ENCODE measurements at regions not wholly inside any gene's neighbourhood (a gene's known extent, or its start where the extent isn't known, plus 50 kb on each side); places are given as distances from the start of the nearest gene placed in this dataset.

DNA sequence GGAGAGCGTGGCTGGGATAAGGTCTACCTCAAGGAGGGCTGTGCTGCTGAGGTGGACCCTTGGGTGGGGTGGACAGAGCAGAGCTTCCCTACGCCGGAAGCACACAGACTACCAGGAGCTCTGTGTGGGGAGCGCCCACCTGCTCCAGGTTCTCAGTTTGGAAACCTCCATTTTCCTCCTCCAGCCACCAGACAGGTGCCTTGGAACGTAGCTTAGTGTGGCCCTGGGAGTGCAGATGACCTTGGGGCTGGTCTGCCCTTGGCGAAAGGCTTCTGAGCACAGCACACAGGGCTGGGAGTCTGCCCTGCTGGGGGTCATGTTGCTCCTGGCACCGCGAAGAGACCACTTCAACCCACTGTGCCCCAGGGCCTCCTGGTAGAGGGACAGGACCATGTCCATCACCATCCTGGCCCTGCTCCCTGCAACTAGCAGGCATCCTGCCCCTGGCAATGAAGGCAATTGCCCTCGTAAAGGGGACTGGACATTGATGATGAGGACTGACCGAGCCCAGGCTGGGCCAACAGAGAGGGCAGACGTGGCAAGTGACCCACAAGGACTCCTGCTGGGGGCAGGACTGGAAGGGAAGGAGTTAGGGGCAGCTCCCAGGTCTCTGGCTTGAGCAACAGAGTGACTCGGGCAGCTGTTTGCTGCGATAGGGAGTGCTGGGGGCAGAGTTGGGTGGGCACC is 214.7 kb downstream of the CYP26B1 start:
- CTCF ChIA-PET (ENCODE audit: low intra/inter-chr PET ratio) = interaction anchor here (0.5 to 0.6 kb wide), 2 partner anchors 412 to 673 kb away, joined by 3 read pairs; no protein-coding TSS in a partner anchor
- no TSS peak for BruUV-seq (replicated peaks)
- POLR2A ChIA-PET = interaction anchor here (1.3 kb wide), 1 partner anchor 9 kb away, joined by 5 read pairs; no protein-coding TSS in a partner anchor
- in situ Hi-C loops (cut with MboI) = no loop called here
- Histone ChIP-seq H3K27me3 (ENCODE audit: control insufficient read depth in 2 of 2, insufficient read depth in 2 of 2, low read length in 2 of 2) (peaks cover 0 to 7% of the 10 kb centered on the region in 2 experiments; a peak in 3 of 5 replicates), H3K27ac (ENCODE audit: extremely low read depth, low read depth, low read length) (no peak overlapping the region), H2AFZ (ENCODE audit: low read depth, low read length) (no peak overlapping the region), H3K4me1 (replicated peaks in 1 of 2; ENCODE audit: control insufficient read depth in 2 of 2, insufficient read depth in 2 of 2, low read length in 2 of 2) (peaks cover 0 to 8% of the 10 kb centered on the region in 2 experiments; a peak in 3 of 5 replicates), H3K79me2 (ENCODE audit: control insufficient read depth, insufficient read depth, low read length) (no peaks in the 10 kb centered on the region), H3K4me2 (ENCODE audit: insufficient read depth, low read length) (no peak overlapping the region), H3K9me3 (replicated peaks; ENCODE audit: control insufficient read depth, insufficient read depth, low read depth, low read length) (no peaks in the 10 kb centered on the region), H3K4me3 (no peak overlapping the region), H3K36me3 (ENCODE audit: control insufficient read depth, insufficient read depth, low read length) (no peaks in the 10 kb centered on the region), H3K9me1 (ENCODE audit: control insufficient read depth, insufficient read depth, low read length) (no peaks in the 10 kb centered on the region), H4K20me1 (replicated peaks; ENCODE audit: control insufficient read depth, insufficient read depth, low read length) (no peaks in the 10 kb centered on the region), H3K9ac (ENCODE audit: insufficient read depth in 1 of 2, low read depth in 2 of 2, low read length in 2 of 2) (no peak overlapping the region)
- intact Hi-C loops (cut with micrococcal nuclease) = no loop called here
- FAIRE-seq = no peak
- peak in 3 of 4 experiments; percentile 1 to 3 (median 3) for DNase-seq (ENCODE audit: extremely low read depth in 1 of 4, low spot score in 3 of 4)
- 26% methylated on average over 12 of the region's 13 CpGs for WGBS (ENCODE audit: insufficient coverage, low coverage, missing lambda C conversion rate)
- 0 out of 2 replicates have a peak, but pooled peaks have one; percentile 24 for TF ChIP-seq ESRRA (IDR thresholded peaks at IDR 0.05; ENCODE audit: borderline replicate concordance, low read depth)
- TF ChIP-seq, protein P1, sequence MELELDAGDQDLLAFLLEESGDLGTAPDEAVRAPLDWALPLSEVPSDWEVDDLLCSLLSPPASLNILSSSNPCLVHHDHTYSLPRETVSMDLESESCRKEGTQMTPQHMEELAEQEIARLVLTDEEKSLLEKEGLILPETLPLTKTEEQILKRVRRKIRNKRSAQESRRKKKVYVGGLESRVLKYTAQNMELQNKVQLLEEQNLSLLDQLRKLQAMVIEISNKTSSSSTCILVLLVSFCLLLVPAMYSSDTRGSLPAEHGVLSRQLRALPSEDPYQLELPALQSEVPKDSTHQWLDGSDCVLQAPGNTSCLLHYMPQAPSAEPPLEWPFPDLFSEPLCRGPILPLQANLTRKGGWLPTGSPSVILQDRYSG (tag; conservative IDR thresholded peaks at IDR 0.05; ENCODE audit: low read depth) = no peak
- no peak for ATAC-seq

Measured in K562 (cell line).